Esophagus squamous epithelium (tissue), 4 donors: ENCODE measurements at regions not wholly inside any gene's neighbourhood (a gene's known extent, or its start where the extent isn't known, plus 50 kb on each side); places are given as distances from the start of the nearest gene placed in this dataset.

ENCODE experiments used
- CTCF ChIP-seq, 6 experiments: fragments of 450-650 bp in 4 of 6; fragments of 200-600 bp in 2 of 6; sonication (generic) in 2 of 6; IDR thresholded peaks; one replicate each; pipeline ENCODE4 v1.5.1; 2016 to 2019; ENCODE audit warnings: antibody characterized with exemption in 6 of 6, mild to moderate bottlenecking in 4 of 6, moderate library complexity in 4 of 6
- POLR2A ChIP-seq, 4 donors: fragments of 450-650 bp; IDR thresholded peaks; one replicate each; pipeline ENCODE4 v1.6.1; 2017; ENCODE audit warnings: antibody characterized with exemption in 4 of 4, mild to moderate bottlenecking in 4 of 4, moderate library complexity in 3 of 4

- no peak for TF ChIP-seq CTCF (IDR thresholded peaks at IDR 0.05)
- TF ChIP-seq POLR2A (IDR thresholded peaks at IDR 0.05): no peak
Measured at GRCh38 chr11:133608496-133608895, 76.2 kb upstream of the OPCML start.
